ENCODE measurements at regions not wholly inside any gene's neighbourhood (a gene's known extent, or its start where the extent isn't known, plus 50 kb on each side); places are given as distances from the start of the nearest gene placed in this dataset.

DNA sequence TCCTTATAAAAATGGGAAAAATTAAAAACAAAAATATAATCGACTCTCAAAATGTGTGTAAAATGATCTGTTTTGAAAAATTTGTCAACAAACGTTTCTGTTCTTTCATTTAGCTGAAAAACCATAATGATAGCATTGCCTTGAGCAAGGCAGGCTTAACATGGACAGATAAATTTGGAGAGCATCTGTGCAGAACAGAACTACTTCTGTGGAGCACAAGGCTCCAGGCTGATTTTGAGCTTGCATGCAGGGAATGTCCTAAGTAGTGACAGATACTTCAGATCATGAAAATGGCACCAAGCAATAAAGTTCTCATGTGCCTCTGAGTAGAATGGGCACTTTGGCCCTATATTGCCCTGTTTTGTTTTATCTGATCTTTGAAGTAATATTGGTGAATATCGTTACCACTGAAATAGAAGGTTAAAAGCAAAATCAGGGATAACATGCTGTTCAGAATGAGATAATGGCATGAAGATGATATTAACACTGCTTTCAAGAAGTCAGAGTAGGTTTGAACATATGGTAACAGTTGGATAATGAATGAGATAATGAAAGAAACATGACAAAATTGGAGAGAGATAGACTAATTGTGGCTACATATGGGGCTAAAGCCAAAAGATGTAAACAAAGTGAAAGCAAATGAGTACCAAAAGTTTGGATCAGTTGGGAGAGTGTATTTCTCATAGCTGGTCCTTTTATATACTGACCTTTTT is 730.5 kb upstream of the CCDC179 start:
- Histone ChIP-seq H3K27me3 (no peaks in the 10 kb centered on the region), H3K36me3 (no peaks in the 10 kb centered on the region), H3K9me3 (no peaks in the 10 kb centered on the region), H3K27ac (no peak overlapping the region), H3K4me3 (no peak overlapping the region), H3K4me1 (no peaks in the 10 kb centered on the region)
- intact Hi-C loops (cut with DNase I) = no loop called here
- no peak for ATAC-seq
- 26% methylated on average over 3 of the region's 3 CpGs for WGBS (ENCODE audit: insufficient coverage, low coverage, low lambda C conversion rate, missing lambda C conversion rate)
- TF ChIP-seq, protein P1, sequence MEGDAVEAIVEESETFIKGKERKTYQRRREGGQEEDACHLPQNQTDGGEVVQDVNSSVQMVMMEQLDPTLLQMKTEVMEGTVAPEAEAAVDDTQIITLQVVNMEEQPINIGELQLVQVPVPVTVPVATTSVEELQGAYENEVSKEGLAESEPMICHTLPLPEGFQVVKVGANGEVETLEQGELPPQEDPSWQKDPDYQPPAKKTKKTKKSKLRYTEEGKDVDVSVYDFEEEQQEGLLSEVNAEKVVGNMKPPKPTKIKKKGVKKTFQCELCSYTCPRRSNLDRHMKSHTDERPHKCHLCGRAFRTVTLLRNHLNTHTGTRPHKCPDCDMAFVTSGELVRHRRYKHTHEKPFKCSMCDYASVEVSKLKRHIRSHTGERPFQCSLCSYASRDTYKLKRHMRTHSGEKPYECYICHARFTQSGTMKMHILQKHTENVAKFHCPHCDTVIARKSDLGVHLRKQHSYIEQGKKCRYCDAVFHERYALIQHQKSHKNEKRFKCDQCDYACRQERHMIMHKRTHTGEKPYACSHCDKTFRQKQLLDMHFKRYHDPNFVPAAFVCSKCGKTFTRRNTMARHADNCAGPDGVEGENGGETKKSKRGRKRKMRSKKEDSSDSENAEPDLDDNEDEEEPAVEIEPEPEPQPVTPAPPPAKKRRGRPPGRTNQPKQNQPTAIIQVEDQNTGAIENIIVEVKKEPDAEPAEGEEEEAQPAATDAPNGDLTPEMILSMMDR (IDR thresholded peaks at IDR 0.05) = no peak
- TF ChIP-seq POLR2A (IDR thresholded peaks at IDR 0.05) = no peak
- DNase-seq = no peak

DNA sequence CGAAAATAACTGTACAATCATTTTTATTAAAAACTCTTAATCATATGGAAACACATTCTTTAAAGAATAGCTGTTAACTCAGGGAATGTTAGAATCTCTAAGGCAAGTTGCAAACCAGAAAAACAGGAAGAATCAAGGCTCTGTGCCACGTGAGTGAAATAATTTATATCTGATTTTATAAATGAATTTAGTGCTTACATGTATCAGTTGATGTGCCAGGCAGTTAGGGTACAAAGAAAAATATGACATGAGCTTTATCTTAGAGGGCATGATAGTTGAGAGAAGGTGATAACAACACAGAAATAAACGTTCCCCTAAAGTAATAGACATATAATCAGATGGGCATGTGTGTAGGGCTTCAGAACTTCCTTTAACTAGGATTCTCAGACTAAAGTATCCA is 734.5 kb upstream of the CCDC179 start:
- WGBS (ENCODE audit: insufficient coverage, low coverage, low lambda C conversion rate, missing lambda C conversion rate) = 25% methylated on average over 3 of the region's 3 CpGs
- no peak for TF ChIP-seq POLR2A (IDR thresholded peaks at IDR 0.05)
- TF ChIP-seq, protein P1 (IDR thresholded peaks at IDR 0.05) = no peak
- Histone ChIP-seq H3K4me3 (no peak overlapping the region), H3K27ac (no peak overlapping the region), H3K4me1 (no peaks in the 10 kb centered on the region), H3K36me3 (no peaks in the 10 kb centered on the region), H3K9me3 (no peaks in the 10 kb centered on the region), H3K27me3 (no peaks in the 10 kb centered on the region)
- intact Hi-C loops (cut with DNase I) = no loop called here
- DNase-seq (no peak), ATAC-seq (no peak)

DNA sequence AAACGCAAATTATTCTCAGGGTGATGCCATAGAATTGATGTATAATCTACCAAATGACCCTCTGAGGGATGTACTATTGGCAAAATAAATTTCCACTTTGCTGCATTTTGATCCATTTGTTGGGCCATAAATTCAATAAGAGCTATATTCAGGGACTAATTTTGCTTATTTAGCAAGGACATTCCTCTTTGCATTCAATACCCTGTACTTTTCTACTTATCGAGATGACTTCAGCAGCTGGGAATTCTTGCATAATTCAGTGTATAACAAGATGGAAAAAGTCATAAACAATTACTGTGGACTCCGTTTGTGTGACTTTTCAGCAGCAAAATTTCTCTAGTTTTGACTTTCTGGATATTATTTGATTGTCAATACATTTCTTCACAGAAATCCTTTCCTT is 744.7 kb upstream of the CCDC179 start:
- DNase-seq (no peak), ATAC-seq (no peak)
- H3K4me3 ChIP-seq = no peak overlapping the region
- no peaks in the 10 kb centered on the region for H3K4me1 ChIP-seq
- TF ChIP-seq, protein P1 (IDR thresholded peaks at IDR 0.05) = no peak
- no peak for TF ChIP-seq POLR2A (IDR thresholded peaks at IDR 0.05)
- 50% methylated on average over 3 of the region's 3 CpGs for WGBS (ENCODE audit: insufficient coverage, low coverage, low lambda C conversion rate, missing lambda C conversion rate)
- no peak overlapping the region for H3K27ac ChIP-seq
- no peaks in the 10 kb centered on the region for H3K27me3 ChIP-seq
- no peaks in the 10 kb centered on the region for H3K36me3 ChIP-seq
- no peaks in the 10 kb centered on the region for H3K9me3 ChIP-seq
- intact Hi-C loops (cut with DNase I) = no loop called here

DNA sequence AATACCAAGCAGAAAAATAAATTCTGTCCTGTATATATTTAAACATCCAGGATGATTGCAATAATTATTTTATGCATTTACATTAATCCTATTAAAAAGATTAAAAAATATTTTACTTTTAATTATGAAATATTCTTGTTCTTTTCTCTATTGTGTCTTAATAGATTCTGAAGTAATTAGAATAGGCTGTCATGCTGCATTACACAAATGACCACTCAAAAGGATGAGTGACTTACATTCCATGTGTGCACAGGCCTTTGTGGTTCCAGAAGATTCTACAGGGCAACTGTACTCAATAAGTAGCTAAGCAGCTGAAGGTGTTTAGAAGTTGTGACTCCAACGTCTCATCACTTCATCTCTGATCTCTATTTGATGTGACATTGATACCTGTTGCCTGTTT is 745.9 kb upstream of the CCDC179 start:
- no peak overlapping the region for H3K4me3 ChIP-seq
- H3K4me1 ChIP-seq = no peaks in the 10 kb centered on the region
- no peak overlapping the region for H3K27ac ChIP-seq
- H3K36me3 ChIP-seq = no peaks in the 10 kb centered on the region
- intact Hi-C loops (cut with DNase I) = no loop called here
- ATAC-seq = no peak
- H3K9me3 ChIP-seq = no peaks in the 10 kb centered on the region
- H3K27me3 ChIP-seq = no peaks in the 10 kb centered on the region
- TF ChIP-seq, protein P1 (IDR thresholded peaks at IDR 0.05) = no peak
- TF ChIP-seq POLR2A (IDR thresholded peaks at IDR 0.05) = no peak
- no peak for DNase-seq
- 31% methylated on average over 1 of the region's 1 CpG for WGBS (ENCODE audit: insufficient coverage, low coverage, low lambda C conversion rate, missing lambda C conversion rate)
